H1 (cell line): ENCODE measurements at regions not wholly inside any gene's neighbourhood (a gene's known extent, or its start where the extent isn't known, plus 50 kb on each side); places are given as distances from the start of the nearest gene placed in this dataset.

Experiments
- CTCF ChIA-PET: fragments of 300-600 bp; sonication (Branson Sonifier 250); formaldehyde crosslinking; loops from one replicate; lab custom pipeline; 2021; ENCODE audit not compliant: partially characterized antibody; lab: Charles Lee
- POLR2A ChIA-PET: fragments of 300-600 bp; sonication (Branson Sonifier 250); formaldehyde crosslinking; loops from one replicate; lab custom pipeline; 2021; ENCODE audit warnings: inconsistent platforms; ENCODE audit not compliant: partially characterized antibody; lab: Charles Lee
- DNase-seq, 2 experiments: peaks; one replicate each; pipeline versions ENCODE4 v3.0.0 to v3.0.0-alpha.2; 2010 to 2022; ENCODE audit warnings: low spot score in 2 of 2, low read depth in 1 of 2, mixed read lengths in 1 of 2
- FAIRE-seq: peaks from 2 replicates; lab custom pipeline; 2011; peaks lifted over from hg19 to GRCh38; lab: Jason Lieb, UNC
- H2AFZ ChIP-seq: 2 replicates; pipeline ENCODE4 v1.8.1; 2012; ENCODE audit warnings: low read length, inconsistent platforms
- H2AK5ac ChIP-seq: 2 replicates; pipeline ENCODE4 v1.6.1; 2013; ENCODE audit warnings: low read depth, low read length
- H2BK120ac ChIP-seq: replicated peaks from 2 replicates; pipeline ENCODE3; 2013; ENCODE audit warnings: low read depth, low read length, inconsistent platforms
- H2BK12ac ChIP-seq: 2 replicates; pipeline ENCODE4 v1.6.1; 2013; ENCODE audit warnings: low read depth, low read length
- H2BK15ac ChIP-seq: 2 replicates; pipeline ENCODE4 v1.6.1; 2013; ENCODE audit warnings: low read length
- H2BK20ac ChIP-seq: 2 replicates; pipeline ENCODE4 v1.6.1; 2013; ENCODE audit warnings: low read length
- H2BK5ac ChIP-seq: 2 replicates; pipeline ENCODE4 v1.6.1; 2013; ENCODE audit warnings: low read depth, low read length
- H3K14ac ChIP-seq: 2 replicates; pipeline ENCODE4 v1.6.1; 2013; ENCODE audit warnings: inconsistent platforms; ENCODE audit not compliant: insufficient read length
- H3K18ac ChIP-seq: 2 replicates; pipeline ENCODE4 v1.6.1; 2013; ENCODE audit warnings: low read length; ENCODE audit errors: extremely low read depth
- H3K23ac ChIP-seq: 2 replicates; pipeline ENCODE4 v1.6.1; 2013; ENCODE audit warnings: inconsistent platforms; ENCODE audit not compliant: insufficient read length
- H3K23me2 ChIP-seq: 2 replicates; pipeline ENCODE4 v1.6.1; 2013; ENCODE audit warnings: low read depth, low read length
- H3K27ac ChIP-seq: 2 replicates; pipeline ENCODE4 v1.6.1; 2011; ENCODE audit warnings: low read depth, low read length, inconsistent platforms
- H3K27me3 ChIP-seq, 4 experiments: replicated peaks in 1 of 4; 1 replicate in 1 of 4; 2 replicates in 3 of 4; pipeline versions ENCODE4 v1.6.1 to v1.8.1; 2011 to 2013; ENCODE audit warnings: low read length in 3 of 4, mild to moderate bottlenecking in 3 of 4, inconsistent platforms in 2 of 4, mixed read lengths in 2 of 4, moderate library complexity in 1 of 4; ENCODE audit not compliant: control insufficient read depth in 3 of 4, insufficient read depth in 3 of 4; ENCODE audit errors: extremely low read depth in 1 of 4
- H3K36me3 ChIP-seq, 4 experiments: 2 replicates each; pipeline versions ENCODE4 v1.6.1 to v1.8.1; 2011 to 2013; ENCODE audit warnings: mild to moderate bottlenecking in 4 of 4, low read length in 3 of 4, moderate library complexity in 2 of 4, control low read depth in 1 of 4, inconsistent platforms in 1 of 4; ENCODE audit not compliant: insufficient read depth in 4 of 4, control insufficient read depth in 2 of 4
- H3K4ac ChIP-seq: replicated peaks from 2 replicates; pipeline ENCODE3; 2013; ENCODE audit warnings: low read length, low read depth, mixed read lengths, inconsistent platforms; ENCODE audit not compliant: insufficient read length
- H3K4me1 ChIP-seq, 4 experiments: replicated peaks in 1 of 4; 1 replicate in 1 of 4; 2 replicates in 3 of 4; pipeline versions ENCODE4 v1.6.1 to v1.8.1; 2011 to 2013; ENCODE audit warnings: low read length in 3 of 4, inconsistent platforms in 2 of 4, mixed read lengths in 1 of 4; ENCODE audit not compliant: insufficient read depth in 4 of 4, control insufficient read depth in 3 of 4
- H3K4me2 ChIP-seq, 2 experiments: 2 replicates each; pipeline versions ENCODE4 v1.6.1 to v1.8.1; 2011 to 2013; ENCODE audit warnings: low read depth in 2 of 2, low read length in 2 of 2, control low read depth in 1 of 2, inconsistent platforms in 1 of 2, mild to moderate bottlenecking in 1 of 2; ENCODE audit not compliant: insufficient read depth in 1 of 2
- H3K4me3 ChIP-seq, 4 experiments: fragments of 200-600, 300-600 bp in 1 of 4; sonication (generic), shearing (Covaris generic), sonication (Bioruptor Twin) in 1 of 4; 2 replicates each; pipeline versions ENCODE4 v1.5.1 to v1.8.1; 2011 to 2016; ENCODE audit warnings: low read length in 4 of 4, low read depth in 3 of 4, control low read depth in 2 of 4, inconsistent platforms in 2 of 4, mild to moderate bottlenecking in 2 of 4, mixed read lengths in 1 of 4, moderate library complexity in 1 of 4; ENCODE audit not compliant: insufficient read depth in 2 of 4; ENCODE audit errors: extremely low read depth in 1 of 4
- H3K56ac ChIP-seq: replicated peaks from 2 replicates; pipeline ENCODE3; 2013; ENCODE audit warnings: low read depth, mild to moderate bottlenecking, mixed read lengths, low read length, inconsistent platforms; ENCODE audit not compliant: insufficient read length
- H3K79me1 ChIP-seq: 2 replicates; pipeline ENCODE4 v1.6.1; 2013; ENCODE audit warnings: low read depth, low read length, control low read depth
- H3K79me2 ChIP-seq, 2 experiments: 2 replicates each; pipeline versions ENCODE4 v1.6.1 to v1.8.1; 2012 to 2013; ENCODE audit warnings: low read length in 2 of 2, mild to moderate bottlenecking in 2 of 2, inconsistent platforms in 1 of 2; ENCODE audit not compliant: insufficient read depth in 2 of 2, control insufficient read depth in 1 of 2
- H3K9ac ChIP-seq, 4 experiments: replicated peaks in 1 of 4; 1 replicate in 1 of 4; 2 replicates in 3 of 4; pipeline versions ENCODE4 v1.6.1 to v1.8.1; 2011 to 2013; ENCODE audit warnings: low read depth in 3 of 4, low read length in 3 of 4, control low read depth in 2 of 4, mild to moderate bottlenecking in 2 of 4, moderate library complexity in 2 of 4, inconsistent platforms in 1 of 4; ENCODE audit errors: extremely low read depth in 1 of 4
- H3K9me3 ChIP-seq, 2 experiments: 2 replicates each; pipeline versions ENCODE4 v1.6.1 to v1.8.1; 2012 to 2013; ENCODE audit warnings: mild to moderate bottlenecking in 2 of 2, moderate library complexity in 2 of 2, control low read depth in 1 of 2, inconsistent platforms in 1 of 2, low read depth in 1 of 2, low read length in 1 of 2, mixed read lengths in 1 of 2; ENCODE audit not compliant: insufficient read depth in 2 of 2
- H4K20me1 ChIP-seq, 2 experiments: replicated peaks in 1 of 2; 2 replicates each; pipeline versions ENCODE3 to v1.8.1; 2011 to 2013; ENCODE audit warnings: inconsistent platforms in 2 of 2, low read length in 2 of 2, mild to moderate bottlenecking in 1 of 2; ENCODE audit not compliant: insufficient read depth in 2 of 2, control insufficient read depth in 1 of 2
- H4K5ac ChIP-seq: 2 replicates; pipeline ENCODE4 v1.6.1; 2013; ENCODE audit warnings: low read length, low read depth, mixed read lengths, inconsistent platforms; ENCODE audit not compliant: insufficient read length
- H4K8ac ChIP-seq: 2 replicates; pipeline ENCODE4 v1.8.0; 2013; ENCODE audit warnings: mild to moderate bottlenecking, moderate library complexity, low read length, inconsistent platforms; ENCODE audit not compliant: insufficient read depth; ENCODE audit errors: extremely low read depth
- H4K91ac ChIP-seq: replicated peaks from 2 replicates; pipeline ENCODE3; 2013; ENCODE audit warnings: low read length, mixed read lengths, inconsistent platforms; ENCODE audit not compliant: insufficient read length
- ATF3 ChIP-seq: IDR thresholded peaks from 2 replicates; pipeline ENCODE4 v1.6.1; 2011; ENCODE audit warnings: low read depth, mild to moderate bottlenecking, low read length; ENCODE audit not compliant: insufficient read depth
- CBX5 ChIP-seq: fragments of 300-800, 300-1000 bp; sonication (generic); IDR thresholded peaks from 2 replicates; pipeline ENCODE4 v1.7.1; 2016; ENCODE audit warnings: antibody characterized with exemption, low read length, low read depth
- CHD2 ChIP-seq: IDR thresholded peaks from 2 replicates; pipeline ENCODE4 v1.6.1; 2012; ENCODE audit warnings: low read length, improper control_type of control experiment
- CREB1 ChIP-seq: IDR thresholded peaks from 2 replicates; pipeline ENCODE4 v1.6.1; 2012; ENCODE audit warnings: inconsistent platforms
- HDAC6 ChIP-seq: IDR thresholded peaks from one replicate; pipeline ENCODE4 v1.7.1; 2012; ENCODE audit warnings: low read depth, mild to moderate bottlenecking, inconsistent platforms, low read length, moderate library complexity
- RAD21 ChIP-seq, 2 experiments: IDR thresholded peaks in 1 of 2; conservative IDR thresholded peaks in 1 of 2; 2 replicates each; pipeline ENCODE4 v1.6.1; 2011; ENCODE audit warnings: low read depth in 2 of 2, low read length in 2 of 2, improper control_type of control experiment in 1 of 2, inconsistent platforms in 1 of 2, mild to moderate bottlenecking in 1 of 2, moderate library complexity in 1 of 2
- SP1 ChIP-seq: IDR thresholded peaks from 2 replicates; pipeline ENCODE4 v1.6.1; 2011; ENCODE audit warnings: low read depth, low read length
- WGBS, 2 experiments: shearing (Covaris generic) in 1 of 2; methylation state at CpG; one replicate each; pipeline versions ENCODE4 v1.1.6 to v1.1.7; 2013 to 2015; ENCODE audit warnings: low lambda C conversion rate in 2 of 2, mixed read lengths in 2 of 2, inconsistent platforms in 1 of 2, low coverage in 1 of 2, missing lambda C conversion rate in 1 of 2; ENCODE audit not compliant: insufficient replicate concordance in 2 of 2, insufficient coverage in 1 of 2, insufficient read length in 1 of 2; ENCODE audit errors: extremely low coverage in 1 of 2, missing lambda C conversion rate in 1 of 2; 5-methylcytosine and 5-hydroxymethylcytosine counted together

- Histone ChIP-seq H3K23ac (no peak overlapping the region), H3K79me2 (no peaks in the 10 kb centered on the region), H3K27me3 (no peaks in the 10 kb centered on the region), H3K18ac (no peak overlapping the region), H2AK5ac (no peak overlapping the region), H3K23me2 (peaks cover 4% of the 10 kb centered on the region; the same call in 1 of the 2 replicates), H3K14ac (no peak overlapping the region), H4K5ac (no peak overlapping the region), H2BK5ac (no peak overlapping the region), H2BK20ac (no peak overlapping the region), H2BK120ac (no peak overlapping the region), H3K9ac (no peak overlapping the region), H3K4ac (no peak overlapping the region), H3K4me3 (no peak overlapping the region), H2BK12ac (0 out of 2 replicates have a peak overlapping the region, but pooled peaks have one; percentile 13), H3K56ac (no peak overlapping the region), H3K27ac (no peak overlapping the region), H3K79me1 (no peaks in the 10 kb centered on the region), H4K20me1 (no peaks in the 10 kb centered on the region), H3K4me1 (peaks cover 0 to 12% (median 5%) of the 10 kb centered on the region in 4 experiments; a peak in 5 of 7 replicates), H3K4me2 (no peak overlapping the region), H3K9me3 (no peaks in the 10 kb centered on the region), H3K36me3 (no peaks in the 10 kb centered on the region), H2AFZ (no peak overlapping the region)
- FAIRE-seq = no peak
- 86% methylated on average over 17 of the region's 17 CpGs; no CpG with 5 or more reads in 1 of the 2 experiments for WGBS, 2 experiments
- ChIA-PET POLR2A (no interaction called here), CTCF (interaction anchor here (1.0 to 1.8 kb wide), 2 partner anchors 9 to 20 kb away, joined by 4 to 6 read pairs; no protein-coding TSS in a partner anchor)
- DNase-seq = no peak
- TF ChIP-seq CREB1 (no peak), ATF3 (no peak), CHD2 (no peak), SP1 (no peak), HDAC6 (no peak), CBX5 (no peak), RAD21 (IDR thresholded peaks at IDR 0.05 in 1 of 2, conservative IDR thresholded peaks at IDR 0.05 in 1 of 2; ENCODE audit: low read depth in 2 of 2, low read length in 2 of 2) (no peak)
- TF ChIP-seq, all 59 proteins: peak for 0
- no peak overlapping the region for H2BK15ac ChIP-seq
- no peak overlapping the region for H4K8ac ChIP-seq
- peak overlapping the region; percentile 83 for H4K91ac ChIP-seq
Observed at GRCh38 chr10:131766096-131766495, 134.7 kb upstream of the PPP2R2D start.
